PC-3 (cell line): ENCODE measurements at regions not wholly inside any gene's neighbourhood (a gene's known extent, or its start where the extent isn't known, plus 50 kb on each side); places are given as distances from the start of the nearest gene placed in this dataset.

ENCODE experiments used
- ATAC-seq: fragments of 200-7000 bp; cut with Tn5 transposase; 2 replicates; pipeline ENCODE4 v1.9.1; 2020; ENCODE audit warnings: mild to moderate bottlenecking, moderate library complexity
- BruUV-seq: library from RNA; stranded (reverse); fragments of 400-500 nt; replicated peaks from 2 replicates; lab custom pipeline; 2021; lab: Mats Ljungman, UMichigan
- CTCF ChIA-PET: fragments of 300-600 bp; sonication (Branson Sonifier 250); formaldehyde crosslinking; loops from one replicate; lab custom pipeline; 2022; ENCODE audit warnings: antibody characterized with exemption; lab: Charles Lee
- POLR2A ChIA-PET: fragments of 300-600 bp; sonication (Branson Sonifier 250); formaldehyde crosslinking; loops from one replicate; lab custom pipeline; 2022; ENCODE audit warnings: antibody characterized with exemption; ENCODE audit not compliant: unreplicated experiment; lab: Charles Lee
- DNase-seq: peaks from one replicate; pipeline ENCODE4 v3.0.0-alpha.2; 2015
- H2AFZ ChIP-seq: fragments of 300-600 bp; sonication (generic); 2 replicates; pipeline ENCODE4 v1.6.0; 2016; ENCODE audit warnings: antibody characterized with exemption, low read length
- H3F3A ChIP-seq: fragments of 300-600 bp; sonication (generic); one replicate; pipeline ENCODE4 v1.6.0; 2017; ENCODE audit warnings: antibody characterized with exemption, low read length, control low read depth, mild to moderate bottlenecking; ENCODE audit not compliant: unreplicated experiment
- H3K27ac ChIP-seq: fragments of 300-600 bp; sonication (generic); 2 replicates; pipeline ENCODE4 v1.5.1; 2016; ENCODE audit warnings: mild to moderate bottlenecking, low read length
- H3K27me3 ChIP-seq: fragments of 300-600 bp; sonication (generic); 2 replicates; pipeline ENCODE4 v1.6.1; 2016; ENCODE audit warnings: low read length, mixed read lengths
- H3K36me3 ChIP-seq: fragments of 300-600 bp; sonication (generic); 2 replicates; pipeline ENCODE4 v1.6.1; 2016; ENCODE audit warnings: low read depth, mixed run types, low read length, mixed read lengths
- H3K4me1 ChIP-seq: fragments of 300-600 bp; sonication (generic); 2 replicates; pipeline ENCODE4 v1.5.1; 2016; ENCODE audit warnings: low read length; ENCODE audit not compliant: insufficient read depth
- H3K4me2 ChIP-seq: fragments of 300-600 bp; sonication (generic); 2 replicates; pipeline ENCODE4 v1.6.0; 2016; ENCODE audit warnings: low read length
- H3K4me3 ChIP-seq: fragments of 300-600 bp; sonication (generic); 2 replicates; pipeline ENCODE4 v1.5.1; 2016; ENCODE audit warnings: mild to moderate bottlenecking, low read length, mixed read lengths
- H3K79me2 ChIP-seq: fragments of 300-600 bp; sonication (generic); 2 replicates; pipeline ENCODE4 v1.6.1; 2017; ENCODE audit warnings: low read length, mixed read lengths
- H3K9ac ChIP-seq: fragments of 300-600 bp; sonication (generic); 2 replicates; pipeline ENCODE4 v1.6.0; 2016; ENCODE audit warnings: mild to moderate bottlenecking, low read length
- H3K9me2 ChIP-seq: fragments of 300-600 bp; sonication (generic); replicated peaks from 2 replicates; pipeline ENCODE4 v1.6.1; 2016; ENCODE audit warnings: mixed run types, low read length, mixed read lengths
- H3K9me3 ChIP-seq: fragments of 300-600 bp; sonication (generic); 2 replicates; pipeline ENCODE4 v1.6.1; 2016; ENCODE audit warnings: low read length, mixed read lengths
- H4K20me1 ChIP-seq: fragments of 300-600 bp; sonication (generic); 2 replicates; pipeline ENCODE4 v1.6.1; 2016; ENCODE audit warnings: low read length, mixed read lengths
- EZH2 ChIP-seq: fragments of 300-600 bp; sonication (generic); IDR thresholded peaks from one replicate; pipeline ENCODE4 v1.6.1; 2017; ENCODE audit warnings: antibody characterized with exemption, mild to moderate bottlenecking, low read length; ENCODE audit not compliant: unreplicated experiment
- EZH2phosphoT487 ChIP-seq: fragments of 300-600 bp; sonication (generic); IDR thresholded peaks from 2 replicates; pipeline ENCODE4 v1.6.1; 2018; ENCODE audit warnings: mild to moderate bottlenecking, antibody characterized with exemption, low read length, borderline replicate concordance
- intact Hi-C: fragments of 100-400 bp; cut with micrococcal nuclease; formaldehyde crosslinking; loops from 2 replicates; pipeline ENCODE4 v1.9.0; 2023
- TF ChIP-seq, protein P1 (sequence below): fragments of 300-600 bp; sonication (generic); conservative IDR thresholded peaks from 2 replicates; pipeline ENCODE4 v1.5.1; 2017; ENCODE audit warnings: antibody characterized with exemption, low read depth, mild to moderate bottlenecking, low read length

DNA sequence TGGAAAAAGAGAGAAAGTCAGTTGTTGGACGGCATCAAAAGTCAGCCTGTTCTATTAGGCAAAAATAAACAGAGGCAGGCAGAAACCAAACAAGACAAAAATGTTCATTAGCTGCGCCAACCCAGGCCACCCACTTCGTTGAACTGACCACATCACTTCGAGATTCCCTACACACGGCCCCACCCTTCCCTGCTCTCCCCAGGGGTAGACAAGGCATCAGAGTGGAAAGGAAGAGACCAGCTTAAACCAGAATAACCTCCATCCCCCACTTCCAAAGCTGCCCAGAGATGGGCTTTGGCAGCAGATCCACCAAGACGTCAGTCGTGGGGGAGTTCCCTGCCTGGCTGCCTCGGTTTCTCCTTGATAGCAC, 204.6 kb upstream of the TSHZ3 start:
- no peak overlapping the region for H3K9ac ChIP-seq
- BruUV-seq: no TSS peak
- DNase-seq (no peak), ATAC-seq (no peak)
- TF ChIP-seq, protein P1, sequence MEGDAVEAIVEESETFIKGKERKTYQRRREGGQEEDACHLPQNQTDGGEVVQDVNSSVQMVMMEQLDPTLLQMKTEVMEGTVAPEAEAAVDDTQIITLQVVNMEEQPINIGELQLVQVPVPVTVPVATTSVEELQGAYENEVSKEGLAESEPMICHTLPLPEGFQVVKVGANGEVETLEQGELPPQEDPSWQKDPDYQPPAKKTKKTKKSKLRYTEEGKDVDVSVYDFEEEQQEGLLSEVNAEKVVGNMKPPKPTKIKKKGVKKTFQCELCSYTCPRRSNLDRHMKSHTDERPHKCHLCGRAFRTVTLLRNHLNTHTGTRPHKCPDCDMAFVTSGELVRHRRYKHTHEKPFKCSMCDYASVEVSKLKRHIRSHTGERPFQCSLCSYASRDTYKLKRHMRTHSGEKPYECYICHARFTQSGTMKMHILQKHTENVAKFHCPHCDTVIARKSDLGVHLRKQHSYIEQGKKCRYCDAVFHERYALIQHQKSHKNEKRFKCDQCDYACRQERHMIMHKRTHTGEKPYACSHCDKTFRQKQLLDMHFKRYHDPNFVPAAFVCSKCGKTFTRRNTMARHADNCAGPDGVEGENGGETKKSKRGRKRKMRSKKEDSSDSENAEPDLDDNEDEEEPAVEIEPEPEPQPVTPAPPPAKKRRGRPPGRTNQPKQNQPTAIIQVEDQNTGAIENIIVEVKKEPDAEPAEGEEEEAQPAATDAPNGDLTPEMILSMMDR: no peak
- no peak for TF ChIP-seq EZH2
- TF ChIP-seq EZH2phosphoT487: no peak
- no peak overlapping the region for H3K27ac ChIP-seq
- H3K36me3 ChIP-seq: no peaks in the 10 kb centered on the region
- intact Hi-C loops: no loop called here
- no peak overlapping the region for H3K4me3 ChIP-seq
- H3K9me3 ChIP-seq: no peaks in the 10 kb centered on the region
- H3K79me2 ChIP-seq: no peaks in the 10 kb centered on the region
- H4K20me1 ChIP-seq: no peaks in the 10 kb centered on the region
- H3K27me3 ChIP-seq: no peaks in the 10 kb centered on the region
- H3F3A ChIP-seq: no peaks in the 10 kb centered on the region
- H3K4me2 ChIP-seq: no peak overlapping the region
- no peaks in the 10 kb centered on the region for H3K4me1 ChIP-seq
- no peaks in the 10 kb centered on the region for H3K9me2 ChIP-seq
- POLR2A ChIA-PET: no interaction called here
- no peak overlapping the region for H2AFZ ChIP-seq
- CTCF ChIA-PET: no interaction called here

DNA sequence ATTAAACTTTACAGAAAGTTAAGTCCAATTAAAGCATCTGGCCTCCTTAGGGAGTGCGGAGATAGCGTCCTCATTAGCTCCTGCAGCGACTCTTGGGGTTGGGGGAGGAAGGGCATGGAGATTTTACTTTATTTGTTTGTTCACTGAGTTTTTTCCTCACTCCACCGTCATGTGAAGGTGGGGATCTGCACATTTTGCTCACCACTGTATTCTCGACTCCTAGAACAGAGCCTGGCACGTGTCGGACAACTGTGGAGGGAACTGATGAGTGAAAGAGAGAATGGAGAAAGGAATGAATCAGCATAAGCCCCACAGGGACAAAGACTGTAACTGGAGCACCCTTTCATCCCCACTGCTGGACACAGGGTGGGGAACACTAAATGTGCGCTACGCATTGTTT, 205.1 kb upstream of the TSHZ3 start:
- H3K27me3 ChIP-seq: no peaks in the 10 kb centered on the region
- H3F3A ChIP-seq: no peaks in the 10 kb centered on the region
- no peaks in the 10 kb centered on the region for H3K9me2 ChIP-seq
- no peak overlapping the region for H3K27ac ChIP-seq
- H3K4me1 ChIP-seq: no peaks in the 10 kb centered on the region
- ChIA-PET POLR2A (no interaction called here), CTCF (no interaction called here)
- no peaks in the 10 kb centered on the region for H3K79me2 ChIP-seq
- H3K4me2 ChIP-seq: no peak overlapping the region
- H3K9ac ChIP-seq: no peak overlapping the region
- TF ChIP-seq EZH2 (no peak), EZH2phosphoT487 (no peak)
- TF ChIP-seq, protein P1: no peak
- no peak overlapping the region for H2AFZ ChIP-seq
- H3K9me3 ChIP-seq: no peaks in the 10 kb centered on the region
- intact Hi-C loops: no loop called here
- DNase-seq (no peak), ATAC-seq (no peak)
- no peaks in the 10 kb centered on the region for H4K20me1 ChIP-seq
- no peaks in the 10 kb centered on the region for H3K36me3 ChIP-seq
- no peak overlapping the region for H3K4me3 ChIP-seq
- no TSS peak for BruUV-seq

DNA sequence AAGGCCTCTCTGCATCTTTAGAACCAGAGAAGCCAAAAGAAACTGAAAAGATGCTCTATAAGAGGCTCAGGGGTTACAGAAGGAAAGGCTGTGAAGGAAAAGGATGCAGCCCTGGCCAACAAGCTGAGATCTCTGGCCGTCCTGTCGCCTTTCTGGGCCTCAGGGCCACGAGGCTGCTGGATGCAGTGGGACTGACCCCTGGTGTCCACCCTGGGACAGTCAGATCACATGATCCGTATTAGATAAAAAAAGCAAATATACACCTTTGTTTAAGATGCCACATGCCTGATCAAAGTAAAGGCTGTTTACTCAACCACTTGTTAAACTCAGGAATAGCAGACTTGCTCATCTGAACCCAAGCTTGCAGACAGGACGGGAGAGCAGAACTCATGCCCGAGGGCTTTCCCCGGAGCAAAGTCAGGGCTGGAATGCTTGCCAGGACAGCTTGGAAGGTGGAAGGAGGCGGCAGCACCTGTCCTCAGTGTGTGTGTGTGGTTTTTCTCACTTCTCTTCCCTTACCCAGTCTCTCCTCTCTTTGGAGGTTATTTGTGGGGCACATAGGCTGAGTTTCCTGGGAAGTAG, 206.5 kb upstream of the TSHZ3 start:
- Histone ChIP-seq H3K9ac (no peak overlapping the region), H3F3A (no peaks in the 10 kb centered on the region), H3K27ac (no peak overlapping the region), H2AFZ (no peak overlapping the region), H3K79me2 (no peaks in the 10 kb centered on the region), H3K4me2 (no peak overlapping the region), H3K36me3 (no peaks in the 10 kb centered on the region), H3K27me3 (no peaks in the 10 kb centered on the region), H3K9me3 (no peaks in the 10 kb centered on the region), H4K20me1 (no peaks in the 10 kb centered on the region), H3K4me3 (no peak overlapping the region), H3K9me2 (no peaks in the 10 kb centered on the region), H3K4me1 (no peaks in the 10 kb centered on the region)
- no peak for ATAC-seq
- intact Hi-C loops: no loop called here
- POLR2A ChIA-PET: no interaction called here
- no peak for DNase-seq
- CTCF ChIA-PET: no interaction called here
- TF ChIP-seq, protein P1: no peak
- no peak for TF ChIP-seq EZH2phosphoT487
- TF ChIP-seq EZH2: no peak
- no TSS peak for BruUV-seq
